GM23338 (cell line): ENCODE measurements at regions not wholly inside any gene's neighbourhood (a gene's known extent, or its start where the extent isn't known, plus 50 kb on each side); places are given as distances from the start of the nearest gene placed in this dataset.
A peak's percentile ranks its signal among the peaks of the same experiment; 100 is the strongest.

ENCODE experiments used
- ATAC-seq: fragments of 200-7000 bp; cut with Tn5 transposase; 3 replicates; pipeline ENCODE4 v1.9.1; 2020
- DNase-seq: peaks from one replicate; pipeline ENCODE4 v3.0.0-alpha.2; 2015; ENCODE audit warnings: low spot score
- H2AFZ ChIP-seq: fragments of 200-600 bp; sonication (generic); 2 replicates; pipeline ENCODE4 v1.8.0; 2016; ENCODE audit warnings: antibody characterized with exemption, mild to moderate bottlenecking, moderate library complexity
- H3F3A ChIP-seq: fragments of 200-600 bp; sonication (generic); replicated peaks from 2 replicates; pipeline ENCODE4 v1.8.0; 2017; ENCODE audit warnings: antibody characterized with exemption, mixed run types, low read depth
- H3K27ac ChIP-seq: fragments of 200-600 bp; sonication (generic); 2 replicates; pipeline ENCODE4 v1.6.1; 2016; ENCODE audit warnings: low read depth
- H3K27me3 ChIP-seq: fragments of 200-600 bp; sonication (generic); 2 replicates; pipeline ENCODE4 v1.8.0; 2016; ENCODE audit warnings: mild to moderate bottlenecking, mixed run types, moderate library complexity; ENCODE audit not compliant: insufficient read depth
- H3K36me3 ChIP-seq: fragments of 200-600 bp; sonication (generic); 2 replicates; pipeline ENCODE4 v1.8.0; 2016; ENCODE audit warnings: mild to moderate bottlenecking; ENCODE audit not compliant: insufficient read depth
- H3K4me1 ChIP-seq: fragments of 200-600 bp; sonication (generic); 2 replicates; pipeline ENCODE4 v1.8.0; 2016; ENCODE audit warnings: mild to moderate bottlenecking, moderate library complexity; ENCODE audit not compliant: insufficient read depth
- H3K4me2 ChIP-seq: fragments of 200-600 bp; sonication (generic); 2 replicates; pipeline ENCODE4 v1.7.1; 2017; ENCODE audit warnings: mixed run types
- H3K4me3 ChIP-seq: fragments of 200-600 bp; sonication (generic); 2 replicates; pipeline ENCODE4 v1.6.1; 2016; ENCODE audit warnings: mixed run types
- H3K79me2 ChIP-seq: fragments of 200-600 bp; sonication (generic); replicated peaks from 2 replicates; pipeline ENCODE4 v1.8.0; 2017; ENCODE audit warnings: mild to moderate bottlenecking; ENCODE audit not compliant: insufficient read depth
- H3K9me2 ChIP-seq: fragments of 200-600 bp; sonication (generic); 2 replicates; pipeline ENCODE4 v1.8.0; 2017; ENCODE audit not compliant: insufficient read depth
- H4K20me1 ChIP-seq: fragments of 200-600 bp; sonication (generic); replicated peaks from 2 replicates; pipeline ENCODE4 v1.8.0; 2017; ENCODE audit warnings: mild to moderate bottlenecking; ENCODE audit not compliant: insufficient read depth
- H3K27ac Mint-ChIP-seq: 2 replicates; pipeline ENCODE4 v1.8.0; 2020; ENCODE audit warnings: inconsistent platforms, mild to moderate bottlenecking, moderate library complexity, mixed read lengths
- H3K27me3 Mint-ChIP-seq: 3 replicates; pipeline ENCODE4 v1.8.0; 2022; ENCODE audit warnings: low read depth, mild to moderate bottlenecking, moderate library complexity, mixed read lengths, inconsistent platforms; ENCODE audit not compliant: insufficient read depth, poor library complexity
- H3K36me3 Mint-ChIP-seq: 3 replicates; pipeline ENCODE4 v1.8.0; 2021; ENCODE audit warnings: low read depth, mild to moderate bottlenecking, inconsistent platforms, moderate library complexity, mixed read lengths
- H3K4me1 Mint-ChIP-seq: 3 replicates; pipeline ENCODE4 v1.8.0; 2020; ENCODE audit warnings: mild to moderate bottlenecking, inconsistent platforms, mixed read lengths
- H3K4me3 Mint-ChIP-seq: 3 replicates; pipeline ENCODE4 v1.8.0; 2021; ENCODE audit warnings: moderate library complexity, mild to moderate bottlenecking, inconsistent platforms, mixed read lengths
- H3K9me3 Mint-ChIP-seq: 3 replicates; pipeline ENCODE4 v1.8.0; 2020; ENCODE audit warnings: moderate library complexity, mild to moderate bottlenecking, inconsistent platforms, mixed read lengths
- CREB1 ChIP-seq: fragments of 250-450 bp; sonication (Bioruptor Pico); IDR thresholded peaks from 2 replicates; pipeline ENCODE4 v1.5.0; 2020; ENCODE audit warnings: low read depth, mild to moderate bottlenecking, moderate library complexity
- CTCF ChIP-seq, 2 experiments: fragments of 200-600 bp in 1 of 2; sonication (generic) in 1 of 2; conservative IDR thresholded peaks; 2 replicates each; pipeline versions ENCODE4 v1.5.1 to v1.6.1; 2016 to 2017; ENCODE audit warnings: antibody characterized with exemption in 2 of 2, low read depth in 2 of 2, mild to moderate bottlenecking in 2 of 2, moderate library complexity in 1 of 2
- EZH2 ChIP-seq: fragments of 200-600 bp; sonication (generic); IDR thresholded peaks from one replicate; pipeline ENCODE4 v1.8.0; 2017; ENCODE audit warnings: antibody characterized with exemption, mild to moderate bottlenecking, low read depth; ENCODE audit not compliant: unreplicated experiment
- EZH2phosphoT487 ChIP-seq: fragments of 200-600 bp; sonication (generic); IDR thresholded peaks from one replicate; pipeline ENCODE4 v1.8.1; 2018; ENCODE audit warnings: antibody characterized with exemption; ENCODE audit not compliant: unreplicated experiment
- NANOG ChIP-seq: IDR thresholded peaks from 2 replicates; pipeline ENCODE4 v1.6.1; 2016; ENCODE audit warnings: antibody characterized with exemption, borderline replicate concordance
- POLR2AphosphoS5 ChIP-seq: IDR thresholded peaks from 2 replicates; pipeline ENCODE4 v1.6.1; 2016; ENCODE audit warnings: antibody characterized with exemption, low read depth
- REST ChIP-seq: IDR thresholded peaks from one replicate; pipeline ENCODE4 v1.6.1; 2018; ENCODE audit warnings: antibody characterized with exemption; ENCODE audit not compliant: unreplicated experiment
- STAT1 ChIP-seq: IDR thresholded peaks from one replicate; pipeline ENCODE4 v1.6.1; 2016; ENCODE audit warnings: antibody characterized with exemption; ENCODE audit not compliant: unreplicated experiment
- ZNF331 ChIP-seq: fragments of 250-450 bp; sonication (Bioruptor Pico); IDR thresholded peaks from 2 replicates; pipeline ENCODE4 v1.5.0; 2020; ENCODE audit warnings: low read depth, mild to moderate bottlenecking, moderate library complexity
- ZNF462 ChIP-seq: fragments of 250-450 bp; sonication (Bioruptor Pico); IDR thresholded peaks from 2 replicates; pipeline ENCODE4 v1.5.0; 2020; ENCODE audit warnings: mild to moderate bottlenecking, moderate library complexity
- TF ChIP-seq, protein P1 (sequence below): IDR thresholded peaks from 2 replicates; pipeline ENCODE4 v1.6.1; 2016; ENCODE audit warnings: antibody characterized with exemption

DNA sequence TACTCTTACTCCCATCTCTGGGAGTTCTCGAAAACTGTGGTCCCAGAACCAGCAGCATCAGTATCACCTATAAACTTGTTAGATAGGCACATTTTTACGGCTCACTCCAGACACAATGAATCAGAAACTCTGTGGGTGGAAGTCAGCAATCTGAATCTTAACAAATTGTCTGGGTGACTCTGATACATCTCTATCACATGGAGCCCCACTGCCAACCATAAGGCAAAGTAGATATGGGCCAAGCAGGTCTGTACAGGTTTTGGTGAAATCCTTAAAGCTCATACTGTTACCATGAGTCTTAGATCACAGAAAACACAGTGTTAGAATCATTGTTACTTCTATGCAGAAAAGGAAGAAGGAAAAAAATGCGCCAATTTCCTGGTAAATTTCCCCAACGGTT is 122.5 kb upstream of the HCCS start (continued):
- no peak for TF ChIP-seq EZH2
- no peak for TF ChIP-seq ZNF331 (CRISPR knock-in tag)
- TF ChIP-seq NANOG = no peak
- TF ChIP-seq EZH2phosphoT487 = no peak

- Histone ChIP-seq H3K27me3 (no peaks in the 10 kb centered on the region), H3K79me2 (no peaks in the 10 kb centered on the region), H3K4me2 (no peak overlapping the region), H3K9me2 (0 out of 2 replicates have a peak, but pooled peaks cover 5% of the 10 kb centered on the region), H3K4me3 (no peak overlapping the region), H3F3A (no peaks in the 10 kb centered on the region), H3K27ac (no peak overlapping the region), H4K20me1 (no peaks in the 10 kb centered on the region), H3K36me3 (no peaks in the 10 kb centered on the region), H2AFZ (no peak overlapping the region), H3K4me1 (no peaks in the 10 kb centered on the region)
- DNase-seq (peak; percentile 28), ATAC-seq (no peak)
- TF ChIP-seq POLR2AphosphoS5 (no peak), NANOG (no peak), ZNF462 (CRISPR knock-in tag) (no peak), REST (no peak), CTCF (conservative IDR thresholded peaks at IDR 0.05; ENCODE audit: low read depth in 2 of 2) (no peak), STAT1 (no peak), CREB1 (CRISPR knock-in tag) (no peak), EZH2phosphoT487 (no peak), EZH2 (no peak)
- TF ChIP-seq, protein P1, sequence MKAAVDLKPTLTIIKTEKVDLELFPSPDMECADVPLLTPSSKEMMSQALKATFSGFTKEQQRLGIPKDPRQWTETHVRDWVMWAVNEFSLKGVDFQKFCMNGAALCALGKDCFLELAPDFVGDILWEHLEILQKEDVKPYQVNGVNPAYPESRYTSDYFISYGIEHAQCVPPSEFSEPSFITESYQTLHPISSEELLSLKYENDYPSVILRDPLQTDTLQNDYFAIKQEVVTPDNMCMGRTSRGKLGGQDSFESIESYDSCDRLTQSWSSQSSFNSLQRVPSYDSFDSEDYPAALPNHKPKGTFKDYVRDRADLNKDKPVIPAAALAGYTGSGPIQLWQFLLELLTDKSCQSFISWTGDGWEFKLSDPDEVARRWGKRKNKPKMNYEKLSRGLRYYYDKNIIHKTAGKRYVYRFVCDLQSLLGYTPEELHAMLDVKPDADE = no peak
- Mint-ChIP-seq H3K4me1 (peaks cover 5% of the 10 kb centered on the region; the same call in 2 of the 3 replicates), H3K36me3 (no peaks in the 10 kb centered on the region), H3K9me3 (no peaks in the 10 kb centered on the region), H3K27me3 (peaks cover 1% of the 10 kb centered on the region), H3K27ac (no peak overlapping the region), H3K4me3 (no peak overlapping the region)
These were observed 121.7 kb upstream of the HCCS start for GRCh38 chrX:10989386-10989785.
